ENCODE measurements at regions not wholly inside any gene's neighbourhood (a gene's known extent, or its start where the extent isn't known, plus 50 kb on each side); places are given as distances from the start of the nearest gene placed in this dataset.

GRCh38 chr2:41079011-41079410, 627.1 kb upstream of the SLC8A1 start:
- no peak for DNase-seq
- TF ChIP-seq, protein P1, sequence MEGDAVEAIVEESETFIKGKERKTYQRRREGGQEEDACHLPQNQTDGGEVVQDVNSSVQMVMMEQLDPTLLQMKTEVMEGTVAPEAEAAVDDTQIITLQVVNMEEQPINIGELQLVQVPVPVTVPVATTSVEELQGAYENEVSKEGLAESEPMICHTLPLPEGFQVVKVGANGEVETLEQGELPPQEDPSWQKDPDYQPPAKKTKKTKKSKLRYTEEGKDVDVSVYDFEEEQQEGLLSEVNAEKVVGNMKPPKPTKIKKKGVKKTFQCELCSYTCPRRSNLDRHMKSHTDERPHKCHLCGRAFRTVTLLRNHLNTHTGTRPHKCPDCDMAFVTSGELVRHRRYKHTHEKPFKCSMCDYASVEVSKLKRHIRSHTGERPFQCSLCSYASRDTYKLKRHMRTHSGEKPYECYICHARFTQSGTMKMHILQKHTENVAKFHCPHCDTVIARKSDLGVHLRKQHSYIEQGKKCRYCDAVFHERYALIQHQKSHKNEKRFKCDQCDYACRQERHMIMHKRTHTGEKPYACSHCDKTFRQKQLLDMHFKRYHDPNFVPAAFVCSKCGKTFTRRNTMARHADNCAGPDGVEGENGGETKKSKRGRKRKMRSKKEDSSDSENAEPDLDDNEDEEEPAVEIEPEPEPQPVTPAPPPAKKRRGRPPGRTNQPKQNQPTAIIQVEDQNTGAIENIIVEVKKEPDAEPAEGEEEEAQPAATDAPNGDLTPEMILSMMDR (IDR thresholded peaks at IDR 0.05; ENCODE audit: insufficient read depth in 1 of 2, low read depth in 1 of 2, low read length in 1 of 2, severe bottlenecking in 1 of 2, unreplicated experiment in 1 of 2), result no peak
- intact Hi-C loops (cut with micrococcal nuclease; ENCODE audit: unreplicated experiment), result no loop called here
- ChIA-PET POLR2A (no interaction called here), CTCF (no interaction called here)
- no peaks in the 10 kb centered on the region for H3K36me3 Mint-ChIP-seq (ENCODE audit: insufficient read depth, unreplicated experiment)
- no peaks in the 10 kb centered on the region for H3K4me1 ChIP-seq
- H3K4me1 Mint-ChIP-seq (ENCODE audit: low read depth, unreplicated experiment), result no peaks in the 10 kb centered on the region
- no peak overlapping the region for H3K27ac Mint-ChIP-seq (ENCODE audit: unreplicated experiment)
- H3K27me3 ChIP-seq (replicated peaks; ENCODE audit: control insufficient read depth, insufficient read depth, low read length), result no peaks in the 10 kb centered on the region; the same call in 1 of the 2 replicates
- H3K36me3 ChIP-seq (ENCODE audit: control insufficient read depth, insufficient read depth, low read length), result no peaks in the 10 kb centered on the region
- peaks cover 5% of the 10 kb centered on the region for H3K27me3 Mint-ChIP-seq (ENCODE audit: insufficient read depth, unreplicated experiment)
- BruUV-seq (replicated peaks), result no TSS peak
- no peaks in the 10 kb centered on the region for H3K9me3 ChIP-seq
- no peaks in the 10 kb centered on the region for H3K9me3 Mint-ChIP-seq (ENCODE audit: unreplicated experiment)
- H3K4me3 ChIP-seq (ENCODE audit: low read depth, low read length), result no peak overlapping the region
- no peak overlapping the region for H3K4me3 Mint-ChIP-seq (ENCODE audit: unreplicated experiment)

- TF ChIP-seq, protein P1 (IDR thresholded peaks at IDR 0.05; ENCODE audit: insufficient read depth in 1 of 2, low read depth in 1 of 2, low read length in 1 of 2, severe bottlenecking in 1 of 2, unreplicated experiment in 1 of 2), result no peak
- ChIA-PET CTCF (no interaction called here), POLR2A (no interaction called here)
- Mint-ChIP-seq H3K27ac (ENCODE audit: unreplicated experiment) (no peak overlapping the region), H3K4me1 (ENCODE audit: low read depth, unreplicated experiment) (no peaks in the 10 kb centered on the region), H3K27me3 (ENCODE audit: insufficient read depth, unreplicated experiment) (no peaks in the 10 kb centered on the region), H3K4me3 (ENCODE audit: unreplicated experiment) (no peak overlapping the region), H3K9me3 (ENCODE audit: unreplicated experiment) (no peaks in the 10 kb centered on the region), H3K36me3 (ENCODE audit: insufficient read depth, unreplicated experiment) (no peaks in the 10 kb centered on the region)
- Histone ChIP-seq H3K27me3 (replicated peaks; ENCODE audit: control insufficient read depth, insufficient read depth, low read length) (no peaks in the 10 kb centered on the region), H3K9me3 (no peaks in the 10 kb centered on the region), H3K4me1 (no peaks in the 10 kb centered on the region), H3K36me3 (ENCODE audit: control insufficient read depth, insufficient read depth, low read length) (no peaks in the 10 kb centered on the region), H3K4me3 (ENCODE audit: low read depth, low read length) (no peak overlapping the region)
- no peak for DNase-seq
- BruUV-seq (replicated peaks), result no TSS peak
- intact Hi-C loops (cut with micrococcal nuclease; ENCODE audit: unreplicated experiment), result no loop called here
Measured at GRCh38 chr2:41084321-41084720, 632.4 kb upstream of the SLC8A1 start.

DNA sequence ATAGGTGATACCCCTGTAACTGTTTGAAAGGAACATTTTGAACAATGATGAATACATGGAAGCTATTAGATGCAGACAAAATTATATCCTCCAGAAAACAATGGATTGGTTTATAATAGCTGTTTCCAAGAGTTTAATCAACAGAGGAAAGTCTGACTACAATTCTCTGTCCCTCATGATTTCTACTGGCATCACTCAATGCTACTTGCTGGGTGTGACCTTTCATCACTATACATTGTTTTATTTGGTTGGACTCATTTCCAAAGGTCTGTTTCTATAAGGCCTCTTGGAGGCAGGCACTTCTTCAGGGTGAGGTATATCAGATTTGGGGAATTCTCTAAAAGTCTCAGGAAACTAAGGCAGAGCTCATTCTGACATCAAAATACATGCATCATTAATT, 636.1 kb upstream of the SLC8A1 start:
- H3K4me1 ChIP-seq, result no peaks in the 10 kb centered on the region
- ChIA-PET POLR2A (no interaction called here), CTCF (no interaction called here)
- DNase-seq, result no peak
- H3K9me3 ChIP-seq, result no peaks in the 10 kb centered on the region
- Mint-ChIP-seq H3K4me3 (ENCODE audit: unreplicated experiment) (no peak overlapping the region), H3K9me3 (ENCODE audit: unreplicated experiment) (no peaks in the 10 kb centered on the region), H3K27me3 (ENCODE audit: insufficient read depth, unreplicated experiment) (no peaks in the 10 kb centered on the region), H3K27ac (ENCODE audit: unreplicated experiment) (no peak overlapping the region), H3K36me3 (ENCODE audit: insufficient read depth, unreplicated experiment) (no peaks in the 10 kb centered on the region), H3K4me1 (ENCODE audit: low read depth, unreplicated experiment) (no peaks in the 10 kb centered on the region)
- TF ChIP-seq, protein P1 (IDR thresholded peaks at IDR 0.05; ENCODE audit: insufficient read depth in 1 of 2, low read depth in 1 of 2, low read length in 1 of 2, severe bottlenecking in 1 of 2, unreplicated experiment in 1 of 2), result no peak
- H3K27me3 ChIP-seq (replicated peaks; ENCODE audit: control insufficient read depth, insufficient read depth, low read length), result no peaks in the 10 kb centered on the region
- H3K36me3 ChIP-seq (ENCODE audit: control insufficient read depth, insufficient read depth, low read length), result no peaks in the 10 kb centered on the region
- intact Hi-C loops (cut with micrococcal nuclease; ENCODE audit: unreplicated experiment), result no loop called here
- H3K4me3 ChIP-seq (ENCODE audit: low read depth, low read length), result no peak overlapping the region
- BruUV-seq (replicated peaks), result no TSS peak
